Peyer's patch (tissue), 4 donors: ENCODE measurements at regions not wholly inside any gene's neighbourhood (a gene's known extent, or its start where the extent isn't known, plus 50 kb on each side); places are given as distances from the start of the nearest gene placed in this dataset.

Experiments used
- DNase-seq, 3 donors: peaks; one replicate each; pipeline ENCODE4 v3.0.0-alpha.2; 2017 to 2019
- H3K27ac ChIP-seq, 4 donors: fragments of 200-600 bp; sonication (generic); one replicate each; pipeline ENCODE4 v1.5.1; 2016 to 2019
- H3K27me3 ChIP-seq, 2 donors: fragments of 200-600 bp; sonication (generic); one replicate each; pipeline ENCODE4 v1.5.1; 2019
- H3K36me3 ChIP-seq, 3 donors: fragments of 200-600 bp; sonication (generic); one replicate each; pipeline ENCODE4 v1.5.1; 2016 to 2019
- H3K4me1 ChIP-seq, 4 donors: fragments of 200-600 bp; sonication (generic); one replicate each; pipeline ENCODE4 v1.5.1; 2016 to 2019
- H3K4me3 ChIP-seq, 4 donors: fragments of 200-600 bp; sonication (generic); 1 replicate in 3 of 4; 2 replicates in 1 of 4; pipeline ENCODE4 v1.5.1; 2016 to 2019; ENCODE audit warnings: mild to moderate bottlenecking in 1 of 4
- H3K9me3 ChIP-seq, 4 donors: fragments of 200-600 bp; sonication (generic); one replicate each; pipeline ENCODE4 v1.5.1; 2016 to 2019; ENCODE audit warnings: mild to moderate bottlenecking in 1 of 4
- CTCF ChIP-seq, 6 experiments: fragments of 450-650 bp in 4 of 6; fragments of 200-600 bp in 2 of 6; sonication (generic) in 1 of 6; IDR thresholded peaks; one replicate each; pipeline ENCODE4 v1.5.1; 2017 to 2019; ENCODE audit warnings: antibody characterized with exemption in 6 of 6, mild to moderate bottlenecking in 3 of 6, moderate library complexity in 1 of 6
- POLR2A ChIP-seq, 2 donors: fragments of 450-650 bp; IDR thresholded peaks; one replicate each; pipeline ENCODE4 v1.5.1; 2017; ENCODE audit warnings: antibody characterized with exemption in 2 of 2, mild to moderate bottlenecking in 2 of 2, moderate library complexity in 2 of 2

GRCh38 chr2:16250056-16250425 is 309.7 kb downstream of the MYCN start:
- H3K4me1 ChIP-seq = no peaks in the 10 kb centered on the region
- H3K27me3 ChIP-seq = no peaks in the 10 kb centered on the region
- no peak overlapping the region for H3K27ac ChIP-seq
- TF ChIP-seq CTCF (IDR thresholded peaks at IDR 0.05) (no peak), POLR2A (IDR thresholded peaks at IDR 0.05) (no peak)
- H3K36me3 ChIP-seq = no peaks in the 10 kb centered on the region
- no peak for DNase-seq
- H3K4me3 ChIP-seq = no peak overlapping the region
- no peaks in the 10 kb centered on the region for H3K9me3 ChIP-seq

- no peak overlapping the region for H3K4me3 ChIP-seq
- no peak for DNase-seq
- H3K27ac ChIP-seq = no peak overlapping the region
- no peaks in the 10 kb centered on the region for H3K36me3 ChIP-seq
- no peaks in the 10 kb centered on the region for H3K9me3 ChIP-seq
- TF ChIP-seq CTCF (IDR thresholded peaks at IDR 0.05) (no peak), POLR2A (IDR thresholded peaks at IDR 0.05) (no peak)
- no peaks in the 10 kb centered on the region for H3K27me3 ChIP-seq
- no peaks in the 10 kb centered on the region for H3K4me1 ChIP-seq
Measured at GRCh38 chr2:16249246-16250055, 309.1 kb downstream of the MYCN start.

GRCh38 chr2:16248571-16249105 is 308.3 kb downstream of the MYCN start:
- TF ChIP-seq POLR2A (IDR thresholded peaks at IDR 0.05) (no peak), CTCF (IDR thresholded peaks at IDR 0.05) (no peak)
- no peak for DNase-seq
- no peak overlapping the region for H3K27ac ChIP-seq
- H3K36me3 ChIP-seq = no peaks in the 10 kb centered on the region
- no peaks in the 10 kb centered on the region for H3K9me3 ChIP-seq
- no peak overlapping the region for H3K4me3 ChIP-seq
- no peaks in the 10 kb centered on the region for H3K4me1 ChIP-seq
- H3K27me3 ChIP-seq = no peaks in the 10 kb centered on the region

- Histone ChIP-seq H3K27ac (no peak overlapping the region), H3K27me3 (no peaks in the 10 kb centered on the region), H3K36me3 (no peaks in the 10 kb centered on the region), H3K9me3 (no peaks in the 10 kb centered on the region), H3K4me1 (no peaks in the 10 kb centered on the region), H3K4me3 (no peak overlapping the region)
- no peak for TF ChIP-seq CTCF (IDR thresholded peaks at IDR 0.05)
- no peak for DNase-seq
Measured at GRCh38 chr2:16247326-16248122, 307.2 kb downstream of the MYCN start.

- H3K27ac ChIP-seq = no peak overlapping the region
- DNase-seq = no peak
- no peaks in the 10 kb centered on the region for H3K36me3 ChIP-seq
- no peaks in the 10 kb centered on the region for H3K4me1 ChIP-seq
- H3K9me3 ChIP-seq = no peaks in the 10 kb centered on the region
- H3K4me3 ChIP-seq = no peak overlapping the region
- TF ChIP-seq CTCF (IDR thresholded peaks at IDR 0.05) (no peak), POLR2A (IDR thresholded peaks at IDR 0.05) (no peak)
- H3K27me3 ChIP-seq = no peaks in the 10 kb centered on the region
Measured at GRCh38 chr2:16246911-16247310, 306.6 kb downstream of the MYCN start.
